Neural progenitor cell (in vitro differentiated cells): ENCODE measurements at regions not wholly inside any gene's neighbourhood (a gene's known extent, or its start where the extent isn't known, plus 50 kb on each side); places are given as distances from the start of the nearest gene placed in this dataset.
A peak's percentile ranks its signal among the peaks of the same experiment; 100 is the strongest.

Experiments
- DNase-seq: peaks from one replicate; pipeline ENCODE4 v3.0.0-alpha.2; 2016; ENCODE audit warnings: low spot score
- H2AFZ ChIP-seq: fragments of 200-600 bp; sonication (generic); replicated peaks from 2 replicates; pipeline ENCODE4 v1.6.1; 2016; ENCODE audit warnings: antibody characterized with exemption
- H3F3A ChIP-seq: fragments of 200-600 bp; sonication (generic); 2 replicates; pipeline ENCODE4 v1.6.1; 2016; ENCODE audit warnings: antibody characterized with exemption, low read depth
- H3K27ac ChIP-seq: fragments of 200-600 bp; sonication (generic); 2 replicates; pipeline ENCODE4 v1.5.1; 2016; ENCODE audit warnings: mild to moderate bottlenecking
- H3K27me3 ChIP-seq: fragments of 200-600 bp; sonication (generic); 2 replicates; pipeline ENCODE4 v1.6.1; 2016; ENCODE audit warnings: mild to moderate bottlenecking, moderate library complexity
- H3K36me3 ChIP-seq: fragments of 200-600 bp; sonication (generic); 2 replicates; pipeline ENCODE4 v1.5.1; 2016
- H3K4me1 ChIP-seq: fragments of 200-600 bp; sonication (generic); 2 replicates; pipeline ENCODE4 v1.6.1; 2016; ENCODE audit warnings: mixed run types
- H3K4me2 ChIP-seq: fragments of 200-600 bp; sonication (generic); 2 replicates; pipeline ENCODE4 v1.6.1; 2016
- H3K4me3 ChIP-seq: fragments of 200-600 bp; sonication (generic); 2 replicates; pipeline ENCODE4 v1.5.1; 2016
- H3K79me2 ChIP-seq: fragments of 200-600 bp; sonication (generic); 2 replicates; pipeline ENCODE4 v1.6.1; 2016; ENCODE audit warnings: low read depth
- H3K9ac ChIP-seq: fragments of 200-600 bp; sonication (generic); 2 replicates; pipeline ENCODE4 v1.6.1; 2016
- H3K9me3 ChIP-seq: fragments of 200-600 bp; sonication (generic); 2 replicates; pipeline ENCODE4 v1.5.1; 2016; ENCODE audit warnings: low read depth
- H4K20me1 ChIP-seq: fragments of 200-600 bp; sonication (generic); 2 replicates; pipeline ENCODE4 v1.6.1; 2016; ENCODE audit warnings: low read depth
- H3K27ac Mint-ChIP-seq: 3 replicates; pipeline ENCODE4 v1.8.0; 2021; ENCODE audit warnings: mixed read lengths
- H3K27me3 Mint-ChIP-seq: 2 replicates; pipeline ENCODE4 v1.8.0; 2022; ENCODE audit warnings: low read depth, mild to moderate bottlenecking, inconsistent platforms, moderate library complexity, mixed read lengths; ENCODE audit not compliant: insufficient read depth
- H3K36me3 Mint-ChIP-seq: 3 replicates; pipeline ENCODE4 v1.8.0; 2021; ENCODE audit warnings: mixed read lengths
- H3K4me1 Mint-ChIP-seq: 3 replicates; pipeline ENCODE4 v1.8.0; 2021; ENCODE audit warnings: mixed read lengths
- H3K4me3 Mint-ChIP-seq: 3 replicates; pipeline ENCODE4 v1.8.0; 2021; ENCODE audit warnings: mild to moderate bottlenecking, moderate library complexity, mixed read lengths
- H3K9me3 Mint-ChIP-seq: 3 replicates; pipeline ENCODE4 v1.8.0; 2020; ENCODE audit warnings: mixed read lengths
- EZH2 ChIP-seq: fragments of 200-600 bp; sonication (generic); IDR thresholded peaks from 2 replicates; pipeline ENCODE4 v1.6.1; 2017; ENCODE audit warnings: antibody characterized with exemption, mild to moderate bottlenecking, moderate library complexity
- EZH2phosphoT487 ChIP-seq: fragments of 200-600 bp; sonication (generic); IDR thresholded peaks from 2 replicates; pipeline ENCODE4 v1.6.1; 2017; ENCODE audit warnings: antibody characterized with exemption
- TF ChIP-seq, protein P1 (sequence below): fragments of 200-600 bp; sonication (generic); IDR thresholded peaks from 2 replicates; pipeline ENCODE4 v1.5.1; 2017; ENCODE audit warnings: antibody characterized with exemption, mild to moderate bottlenecking

DNA sequence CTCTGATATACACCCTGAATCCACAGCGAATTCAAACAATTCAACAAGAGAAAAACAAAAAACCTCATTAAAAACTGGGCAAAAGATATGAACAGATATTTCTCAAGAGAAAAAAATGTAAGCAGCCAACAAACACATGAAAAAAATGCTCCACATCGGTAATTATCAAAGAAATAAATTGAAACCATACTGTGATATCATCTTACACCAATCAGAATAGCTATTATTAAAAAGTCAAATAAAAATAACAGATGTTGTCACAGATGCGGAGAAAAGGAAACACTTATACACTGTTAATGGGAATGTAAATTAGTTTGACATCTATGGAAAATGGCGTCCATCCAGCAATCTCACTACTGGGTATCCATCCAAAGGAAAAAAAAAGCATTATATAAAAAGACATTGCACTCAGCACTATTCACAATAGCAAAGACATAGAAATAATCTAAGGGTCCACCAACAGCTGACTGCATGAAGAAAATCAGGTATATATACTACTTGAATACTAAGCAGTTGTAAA lies 1495.0 kb upstream of the PCDH20 start:
- no peak overlapping the region for H2AFZ ChIP-seq
- Mint-ChIP-seq H3K4me3 (no peak overlapping the region), H3K27me3 (no peaks in the 10 kb centered on the region), H3K27ac (no peak overlapping the region), H3K36me3 (no peaks in the 10 kb centered on the region), H3K9me3 (no peaks in the 10 kb centered on the region), H3K4me1 (no peaks in the 10 kb centered on the region)
- H3K4me3 ChIP-seq, result no peak overlapping the region
- H3F3A ChIP-seq, result no peaks in the 10 kb centered on the region
- H4K20me1 ChIP-seq, result no peaks in the 10 kb centered on the region
- no peak overlapping the region for H3K27ac ChIP-seq
- H3K36me3 ChIP-seq, result no peaks in the 10 kb centered on the region
- H3K9ac ChIP-seq, result no peak overlapping the region
- no peaks in the 10 kb centered on the region for H3K27me3 ChIP-seq
- TF ChIP-seq EZH2, result no peak
- TF ChIP-seq, protein P1, sequence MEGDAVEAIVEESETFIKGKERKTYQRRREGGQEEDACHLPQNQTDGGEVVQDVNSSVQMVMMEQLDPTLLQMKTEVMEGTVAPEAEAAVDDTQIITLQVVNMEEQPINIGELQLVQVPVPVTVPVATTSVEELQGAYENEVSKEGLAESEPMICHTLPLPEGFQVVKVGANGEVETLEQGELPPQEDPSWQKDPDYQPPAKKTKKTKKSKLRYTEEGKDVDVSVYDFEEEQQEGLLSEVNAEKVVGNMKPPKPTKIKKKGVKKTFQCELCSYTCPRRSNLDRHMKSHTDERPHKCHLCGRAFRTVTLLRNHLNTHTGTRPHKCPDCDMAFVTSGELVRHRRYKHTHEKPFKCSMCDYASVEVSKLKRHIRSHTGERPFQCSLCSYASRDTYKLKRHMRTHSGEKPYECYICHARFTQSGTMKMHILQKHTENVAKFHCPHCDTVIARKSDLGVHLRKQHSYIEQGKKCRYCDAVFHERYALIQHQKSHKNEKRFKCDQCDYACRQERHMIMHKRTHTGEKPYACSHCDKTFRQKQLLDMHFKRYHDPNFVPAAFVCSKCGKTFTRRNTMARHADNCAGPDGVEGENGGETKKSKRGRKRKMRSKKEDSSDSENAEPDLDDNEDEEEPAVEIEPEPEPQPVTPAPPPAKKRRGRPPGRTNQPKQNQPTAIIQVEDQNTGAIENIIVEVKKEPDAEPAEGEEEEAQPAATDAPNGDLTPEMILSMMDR, result no peak
- no peak for TF ChIP-seq EZH2phosphoT487
- H3K79me2 ChIP-seq, result no peaks in the 10 kb centered on the region
- no peaks in the 10 kb centered on the region for H3K4me1 ChIP-seq
- no peak overlapping the region for H3K4me2 ChIP-seq
- H3K9me3 ChIP-seq, result no peaks in the 10 kb centered on the region
- DNase-seq, result no peak

DNA sequence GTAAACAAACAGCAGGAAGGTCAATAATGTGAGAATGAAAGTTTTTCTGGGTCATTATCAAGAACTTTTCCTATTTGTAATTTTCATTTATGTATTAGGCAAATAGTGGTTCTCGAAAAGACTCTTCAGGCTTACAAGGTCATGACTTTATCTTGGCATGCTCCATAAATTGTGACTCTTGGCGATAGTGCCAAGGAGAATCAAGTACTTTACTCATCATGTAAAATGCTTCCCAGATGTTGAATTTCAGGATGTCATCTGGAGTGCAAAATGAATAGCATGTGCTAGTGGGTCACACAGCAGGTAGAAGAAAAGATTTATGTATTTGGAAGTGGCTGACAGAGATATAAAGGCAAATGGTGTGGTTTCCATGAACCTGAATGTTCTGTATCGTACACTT lies 1492.7 kb upstream of the PCDH20 start:
- Mint-ChIP-seq H3K9me3 (no peaks in the 10 kb centered on the region), H3K27me3 (no peaks in the 10 kb centered on the region)

DNA sequence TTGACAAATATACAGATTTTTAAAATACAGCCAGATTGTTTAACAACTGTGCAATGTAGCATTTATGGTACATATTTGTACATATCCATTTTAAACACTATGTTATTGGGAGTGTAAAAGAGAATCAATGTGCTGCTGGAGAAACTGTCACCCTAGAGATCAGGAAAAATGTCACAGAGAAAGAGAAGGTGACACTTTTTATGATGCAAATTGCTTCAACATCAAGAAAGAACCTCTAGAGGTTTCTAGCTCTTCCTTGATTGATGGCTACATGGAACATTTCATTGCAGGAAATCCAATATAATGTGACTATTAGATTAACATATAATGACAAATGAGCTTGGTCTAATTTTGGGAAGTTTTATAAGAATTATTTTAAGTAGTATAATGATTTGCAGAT lies 1491.2 kb upstream of the PCDH20 start:
- H3K27ac Mint-ChIP-seq, result no peak overlapping the region
- H3K36me3 Mint-ChIP-seq, result no peaks in the 10 kb centered on the region
- no peak overlapping the region for H3K4me3 Mint-ChIP-seq
- Histone ChIP-seq H4K20me1 (no peaks in the 10 kb centered on the region), H3K9ac (no peak overlapping the region), H3K36me3 (no peaks in the 10 kb centered on the region), H3K4me1 (no peaks in the 10 kb centered on the region), H3K79me2 (no peaks in the 10 kb centered on the region), H3K9me3 (no peaks in the 10 kb centered on the region), H3K27ac (no peak overlapping the region), H3K4me3 (no peak overlapping the region), H2AFZ (no peak overlapping the region), H3K27me3 (no peaks in the 10 kb centered on the region), H3K4me2 (no peak overlapping the region), H3F3A (no peaks in the 10 kb centered on the region)
- H3K4me1 Mint-ChIP-seq, result no peaks in the 10 kb centered on the region
- H3K9me3 Mint-ChIP-seq, result no peaks in the 10 kb centered on the region
- no peak for TF ChIP-seq EZH2phosphoT487
- TF ChIP-seq, protein P1, result no peak
- TF ChIP-seq EZH2, result no peak
- H3K27me3 Mint-ChIP-seq, result no peaks in the 10 kb centered on the region
- no peak for DNase-seq

More for the DNA sequence above, 1492.7 kb upstream of the PCDH20 start:
- Histone ChIP-seq H3K4me3 (no peak overlapping the region), H3K36me3 (no peaks in the 10 kb centered on the region), H3K4me1 (no peaks in the 10 kb centered on the region), H3K9ac (no peak overlapping the region), H4K20me1 (no peaks in the 10 kb centered on the region), H3K79me2 (no peaks in the 10 kb centered on the region), H3F3A (no peaks in the 10 kb centered on the region), H2AFZ (peak overlapping the region; percentile 30), H3K27me3 (no peaks in the 10 kb centered on the region), H3K9me3 (no peaks in the 10 kb centered on the region), H3K27ac (no peak overlapping the region), H3K4me2 (no peak overlapping the region)
- TF ChIP-seq EZH2phosphoT487, result no peak
- H3K27ac Mint-ChIP-seq, result no peak overlapping the region
- no peak for DNase-seq
- H3K36me3 Mint-ChIP-seq, result no peaks in the 10 kb centered on the region
- no peaks in the 10 kb centered on the region for H3K4me1 Mint-ChIP-seq
- no peak overlapping the region for H3K4me3 Mint-ChIP-seq

DNA sequence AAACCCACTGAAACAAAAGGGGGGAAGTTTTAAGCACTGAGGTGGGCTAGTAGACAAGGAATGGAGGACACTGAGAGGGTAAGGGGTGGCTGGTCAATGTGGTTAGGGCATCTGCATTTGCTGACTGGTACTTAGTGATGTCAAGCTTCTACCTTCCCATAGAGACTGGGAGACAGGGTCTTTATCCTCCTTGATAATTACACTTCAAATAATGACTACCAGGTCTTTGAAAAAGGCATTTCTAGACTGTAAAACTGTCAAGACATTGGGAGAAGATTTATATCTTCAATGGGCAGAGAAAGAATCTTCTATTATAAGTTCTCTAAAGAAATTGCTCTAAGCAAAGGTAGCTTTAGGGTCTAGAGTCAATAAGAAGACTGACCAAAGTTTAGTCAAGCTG lies 1490.8 kb upstream of the PCDH20 start:
- no peaks in the 10 kb centered on the region for H3K4me1 ChIP-seq
- H4K20me1 ChIP-seq, result no peaks in the 10 kb centered on the region
- no peaks in the 10 kb centered on the region for H3F3A ChIP-seq
- TF ChIP-seq EZH2 (no peak), EZH2phosphoT487 (no peak)
- TF ChIP-seq, protein P1, result no peak
- Mint-ChIP-seq H3K4me1 (no peaks in the 10 kb centered on the region), H3K27me3 (no peaks in the 10 kb centered on the region), H3K4me3 (no peak overlapping the region), H3K27ac (no peak overlapping the region), H3K36me3 (no peaks in the 10 kb centered on the region), H3K9me3 (no peaks in the 10 kb centered on the region)
- H3K27me3 ChIP-seq, result no peaks in the 10 kb centered on the region
- H3K27ac ChIP-seq, result no peak overlapping the region
- H3K4me2 ChIP-seq, result no peak overlapping the region
- H3K36me3 ChIP-seq, result no peaks in the 10 kb centered on the region
- DNase-seq, result no peak
- H3K9ac ChIP-seq, result no peak overlapping the region
- no peak overlapping the region for H3K4me3 ChIP-seq
- H2AFZ ChIP-seq, result no peak overlapping the region
- H3K9me3 ChIP-seq, result no peaks in the 10 kb centered on the region
- H3K79me2 ChIP-seq, result no peaks in the 10 kb centered on the region
